Astrocyte (in vitro differentiated cells and primary cell): ENCODE measurements at regions not wholly inside any gene's neighbourhood (a gene's known extent, or its start where the extent isn't known, plus 50 kb on each side); places are given as distances from the start of the nearest gene placed in this dataset.

Source experiments
- CTCF ChIP-seq: IDR thresholded peaks from 2 replicates; pipeline ENCODE4 v1.5.1; 2011; ENCODE audit warnings: low read depth, mild to moderate bottlenecking, inconsistent platforms, low read length, moderate library complexity; ENCODE audit not compliant: insufficient read depth
- EZH2 ChIP-seq: IDR thresholded peaks from 2 replicates; pipeline ENCODE4 v1.6.1; 2012; ENCODE audit warnings: mild to moderate bottlenecking, low read length, inconsistent platforms; ENCODE audit not compliant: insufficient read depth

GRCh38 chr2:58633613-58634365, 392.7 kb upstream of the FANCL start:
- no peak for TF ChIP-seq CTCF
- no peak for TF ChIP-seq EZH2
